Liver (tissue), 8 donors: ENCODE measurements at regions not wholly inside any gene's neighbourhood (a gene's known extent, or its start where the extent isn't known, plus 50 kb on each side); places are given as distances from the start of the nearest gene placed in this dataset.

ENCODE experiments used
- DNase-seq: peaks from one replicate; pipeline ENCODE4 v3.0.0-alpha.2; 2017; ENCODE audit warnings: low spot score
- H3K27ac ChIP-seq, 2 donors: one replicate each; pipeline ENCODE4 v1.7.0; 2013; ENCODE audit warnings: inconsistent platforms in 2 of 2, low read length in 2 of 2, control low read depth in 1 of 2, low read depth in 1 of 2, mild to moderate bottlenecking in 1 of 2
- H3K27me3 ChIP-seq, 4 donors: one replicate each; pipeline versions ENCODE4 v1.6.1 to v1.7.0; 2013; ENCODE audit warnings: low read length in 3 of 4, inconsistent platforms in 1 of 4, mild to moderate bottlenecking in 1 of 4, moderate library complexity in 1 of 4; ENCODE audit not compliant: control insufficient read depth in 4 of 4, insufficient read depth in 4 of 4
- H3K36me3 ChIP-seq, 4 donors: one replicate each; pipeline versions ENCODE4 v1.6.1 to v1.7.0; 2013; ENCODE audit warnings: low read length in 3 of 4, mild to moderate bottlenecking in 3 of 4, low read depth in 1 of 4, moderate library complexity in 1 of 4; ENCODE audit not compliant: control insufficient read depth in 4 of 4, insufficient read depth in 3 of 4
- H3K4me1 ChIP-seq, 4 donors: one replicate each; pipeline versions ENCODE4 v1.6.1 to v1.7.0; 2013; ENCODE audit warnings: low read length in 3 of 4, mild to moderate bottlenecking in 3 of 4, moderate library complexity in 1 of 4; ENCODE audit not compliant: control insufficient read depth in 4 of 4, insufficient read depth in 4 of 4
- H3K4me3 ChIP-seq, 3 donors: one replicate each; pipeline versions ENCODE4 v1.6.1 to v1.7.0; 2013; ENCODE audit warnings: low read length in 3 of 3, control low read depth in 1 of 3, low read depth in 1 of 3, mild to moderate bottlenecking in 1 of 3
- H3K9ac ChIP-seq, 2 donors: one replicate each; pipeline ENCODE4 v1.7.0; 2013; ENCODE audit warnings: low read length in 2 of 2, mild to moderate bottlenecking in 2 of 2, moderate library complexity in 2 of 2, control low read depth in 1 of 2, low read depth in 1 of 2
- H3K9me3 ChIP-seq, 4 donors: one replicate each; pipeline versions ENCODE4 v1.6.1 to v1.7.0; 2013; ENCODE audit warnings: low read length in 3 of 4; ENCODE audit not compliant: control insufficient read depth in 4 of 4
- EGR1 ChIP-seq, 2 donors: IDR thresholded peaks; 2 replicates each; pipeline ENCODE4 v1.6.1; 2016 to 2018; ENCODE audit warnings: antibody characterized with exemption in 2 of 2, low read depth in 2 of 2
- FOXA1 ChIP-seq: IDR thresholded peaks from 2 replicates; pipeline ENCODE4 v1.6.1; 2016; ENCODE audit warnings: antibody characterized with exemption
- FOXA2 ChIP-seq: IDR thresholded peaks from 2 replicates; pipeline ENCODE4 v1.6.1; 2016; ENCODE audit warnings: antibody characterized with exemption
- GABPA ChIP-seq, 2 donors: IDR thresholded peaks in 1 of 2; conservative IDR thresholded peaks in 1 of 2; 2 replicates each; pipeline ENCODE4 v1.6.1; 2016; ENCODE audit warnings: antibody characterized with exemption in 2 of 2, mild to moderate bottlenecking in 1 of 2, moderate library complexity in 1 of 2
- HNF4A ChIP-seq, 2 donors: conservative IDR thresholded peaks; 2 replicates each; pipeline ENCODE4 v1.6.1; 2016; ENCODE audit warnings: antibody characterized with exemption in 2 of 2, mild to moderate bottlenecking in 2 of 2
- HNF4G ChIP-seq: IDR thresholded peaks from 2 replicates; pipeline ENCODE4 v1.6.1; 2016; ENCODE audit warnings: antibody characterized with exemption
- JUND ChIP-seq, 2 donors: IDR thresholded peaks; 2 replicates each; pipeline ENCODE4 v1.6.1; 2016; ENCODE audit warnings: antibody characterized with exemption in 2 of 2
- NR2F2 ChIP-seq: IDR thresholded peaks from 2 replicates; pipeline ENCODE4 v1.6.1; 2016; ENCODE audit warnings: antibody characterized with exemption
- RAD21 ChIP-seq, 2 donors: IDR thresholded peaks; 2 replicates each; pipeline ENCODE4 v1.6.1; 2016; ENCODE audit warnings: antibody characterized with exemption in 2 of 2, mild to moderate bottlenecking in 2 of 2
- RXRA ChIP-seq, 2 donors: IDR thresholded peaks; 2 replicates each; pipeline ENCODE4 v1.6.1; 2017 to 2018; ENCODE audit warnings: antibody characterized with exemption in 2 of 2, mild to moderate bottlenecking in 1 of 2
- SP1 ChIP-seq: IDR thresholded peaks from 2 replicates; pipeline ENCODE4 v1.6.1; 2018; ENCODE audit warnings: antibody characterized with exemption, mild to moderate bottlenecking
- TAF1 ChIP-seq: conservative IDR thresholded peaks from 2 replicates; pipeline ENCODE4 v1.6.1; 2016; ENCODE audit warnings: antibody characterized with exemption, mild to moderate bottlenecking
- YY1 ChIP-seq: IDR thresholded peaks from 2 replicates; pipeline ENCODE4 v1.6.1; 2016; ENCODE audit warnings: antibody characterized with exemption, mild to moderate bottlenecking
- WGBS: extraction: QIAGEN DNeasy Blood & Tissue Kit; methylation state at CpG from one replicate; pipeline ENCODE4 v1.1.7; 2013; 5-methylcytosine and 5-hydroxymethylcytosine counted together
- TF ChIP-seq, protein P1 (sequence below): fragments of 150-350 bp; IDR thresholded peaks from 2 replicates; pipeline ENCODE4 v1.5.1; 2017; ENCODE audit warnings: improper control_type of control experiment, low read depth, low read length; ENCODE audit not compliant: missing input control
- TF ChIP-seq, protein P2 (sequence below): IDR thresholded peaks from 2 replicates; pipeline ENCODE4 v1.6.1; 2016; ENCODE audit warnings: antibody characterized with exemption
- TF ChIP-seq, protein P3 (sequence below): IDR thresholded peaks from 2 replicates; pipeline ENCODE4 v1.6.1; 2016; ENCODE audit warnings: antibody characterized with exemption, mild to moderate bottlenecking
- TF ChIP-seq, protein P4 (sequence below): IDR thresholded peaks from 2 replicates; pipeline ENCODE4 v1.6.1; 2016; ENCODE audit warnings: antibody characterized with exemption
- TF ChIP-seq, protein P5 (sequence below): IDR thresholded peaks from 2 replicates; pipeline ENCODE4 v1.6.1; 2016; ENCODE audit warnings: antibody characterized with exemption
- donor health status: healthy.
- donor health status: healthy.
- donor health status: healthy.
- donor health status: healthy.
- donor health status: healthy.

DNA sequence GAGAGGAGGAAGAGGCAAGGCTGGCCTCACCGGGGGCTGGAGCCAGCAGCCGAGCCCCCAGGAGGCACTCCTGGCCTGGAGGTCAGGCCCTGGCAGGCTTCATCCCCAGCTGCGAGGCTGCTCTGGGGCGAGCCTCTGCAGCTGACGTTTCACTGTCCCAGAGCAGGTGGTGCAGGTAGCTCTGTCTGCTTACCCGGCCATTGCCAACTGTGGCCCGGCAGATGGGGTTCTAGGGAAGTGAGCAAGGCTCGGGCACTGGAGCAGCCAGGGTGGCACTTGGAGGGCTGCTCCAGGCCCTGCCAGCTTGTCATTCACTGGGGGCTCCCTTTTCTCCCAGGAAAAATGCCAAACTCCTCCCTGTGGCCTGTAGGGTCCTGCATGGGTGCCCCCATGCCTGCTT is 118.7 kb upstream of the ANO1 start (continued):
- TF ChIP-seq HNF4G, result no peak
- no peak for TF ChIP-seq JUND (IDR thresholded peaks at IDR 0.05)
- no peak for TF ChIP-seq SP1
- TF ChIP-seq FOXA1, result no peak
- TF ChIP-seq, protein P1, sequence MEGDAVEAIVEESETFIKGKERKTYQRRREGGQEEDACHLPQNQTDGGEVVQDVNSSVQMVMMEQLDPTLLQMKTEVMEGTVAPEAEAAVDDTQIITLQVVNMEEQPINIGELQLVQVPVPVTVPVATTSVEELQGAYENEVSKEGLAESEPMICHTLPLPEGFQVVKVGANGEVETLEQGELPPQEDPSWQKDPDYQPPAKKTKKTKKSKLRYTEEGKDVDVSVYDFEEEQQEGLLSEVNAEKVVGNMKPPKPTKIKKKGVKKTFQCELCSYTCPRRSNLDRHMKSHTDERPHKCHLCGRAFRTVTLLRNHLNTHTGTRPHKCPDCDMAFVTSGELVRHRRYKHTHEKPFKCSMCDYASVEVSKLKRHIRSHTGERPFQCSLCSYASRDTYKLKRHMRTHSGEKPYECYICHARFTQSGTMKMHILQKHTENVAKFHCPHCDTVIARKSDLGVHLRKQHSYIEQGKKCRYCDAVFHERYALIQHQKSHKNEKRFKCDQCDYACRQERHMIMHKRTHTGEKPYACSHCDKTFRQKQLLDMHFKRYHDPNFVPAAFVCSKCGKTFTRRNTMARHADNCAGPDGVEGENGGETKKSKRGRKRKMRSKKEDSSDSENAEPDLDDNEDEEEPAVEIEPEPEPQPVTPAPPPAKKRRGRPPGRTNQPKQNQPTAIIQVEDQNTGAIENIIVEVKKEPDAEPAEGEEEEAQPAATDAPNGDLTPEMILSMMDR, result no peak
- TF ChIP-seq, protein P2, sequence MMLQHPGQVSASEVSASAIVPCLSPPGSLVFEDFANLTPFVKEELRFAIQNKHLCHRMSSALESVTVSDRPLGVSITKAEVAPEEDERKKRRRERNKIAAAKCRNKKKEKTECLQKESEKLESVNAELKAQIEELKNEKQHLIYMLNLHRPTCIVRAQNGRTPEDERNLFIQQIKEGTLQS, result no peak
- TF ChIP-seq HNF4A (conservative IDR thresholded peaks at IDR 0.05), result no peak

DNA sequence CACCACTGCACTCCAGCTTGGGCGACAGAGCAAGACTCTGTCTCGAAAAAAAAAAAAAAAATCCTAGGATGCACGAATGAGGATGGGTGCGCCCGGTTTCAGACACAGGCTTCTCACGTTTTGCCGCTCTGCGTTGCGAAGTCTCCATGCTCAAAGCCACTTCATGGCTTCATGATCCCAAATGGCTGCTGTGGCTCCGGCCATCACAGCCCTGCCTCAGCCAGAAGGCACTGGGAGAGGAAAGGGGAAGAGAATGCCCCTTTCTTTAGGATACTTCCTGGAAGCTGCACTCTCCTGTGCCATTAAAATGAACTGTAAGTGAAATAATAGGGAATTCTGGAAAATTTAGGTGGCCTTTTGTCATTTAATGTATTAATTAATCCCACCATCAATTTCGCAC is 116.4 kb upstream of the ANO1 start:
- no peak overlapping the region for H3K4me3 ChIP-seq
- TF ChIP-seq SP1, result no peak
- no peak for TF ChIP-seq RXRA (IDR thresholded peaks at IDR 0.05)
- TF ChIP-seq, protein P3, sequence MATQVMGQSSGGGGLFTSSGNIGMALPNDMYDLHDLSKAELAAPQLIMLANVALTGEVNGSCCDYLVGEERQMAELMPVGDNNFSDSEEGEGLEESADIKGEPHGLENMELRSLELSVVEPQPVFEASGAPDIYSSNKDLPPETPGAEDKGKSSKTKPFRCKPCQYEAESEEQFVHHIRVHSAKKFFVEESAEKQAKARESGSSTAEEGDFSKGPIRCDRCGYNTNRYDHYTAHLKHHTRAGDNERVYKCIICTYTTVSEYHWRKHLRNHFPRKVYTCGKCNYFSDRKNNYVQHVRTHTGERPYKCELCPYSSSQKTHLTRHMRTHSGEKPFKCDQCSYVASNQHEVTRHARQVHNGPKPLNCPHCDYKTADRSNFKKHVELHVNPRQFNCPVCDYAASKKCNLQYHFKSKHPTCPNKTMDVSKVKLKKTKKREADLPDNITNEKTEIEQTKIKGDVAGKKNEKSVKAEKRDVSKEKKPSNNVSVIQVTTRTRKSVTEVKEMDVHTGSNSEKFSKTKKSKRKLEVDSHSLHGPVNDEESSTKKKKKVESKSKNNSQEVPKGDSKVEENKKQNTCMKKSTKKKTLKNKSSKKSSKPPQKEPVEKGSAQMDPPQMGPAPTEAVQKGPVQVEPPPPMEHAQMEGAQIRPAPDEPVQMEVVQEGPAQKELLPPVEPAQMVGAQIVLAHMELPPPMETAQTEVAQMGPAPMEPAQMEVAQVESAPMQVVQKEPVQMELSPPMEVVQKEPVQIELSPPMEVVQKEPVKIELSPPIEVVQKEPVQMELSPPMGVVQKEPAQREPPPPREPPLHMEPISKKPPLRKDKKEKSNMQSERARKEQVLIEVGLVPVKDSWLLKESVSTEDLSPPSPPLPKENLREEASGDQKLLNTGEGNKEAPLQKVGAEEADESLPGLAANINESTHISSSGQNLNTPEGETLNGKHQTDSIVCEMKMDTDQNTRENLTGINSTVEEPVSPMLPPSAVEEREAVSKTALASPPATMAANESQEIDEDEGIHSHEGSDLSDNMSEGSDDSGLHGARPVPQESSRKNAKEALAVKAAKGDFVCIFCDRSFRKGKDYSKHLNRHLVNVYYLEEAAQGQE, result no peak
- no peak for TF ChIP-seq NR2F2
- TF ChIP-seq FOXA1, result no peak
- TF ChIP-seq FOXA2, result no peak
- TF ChIP-seq, protein P4, sequence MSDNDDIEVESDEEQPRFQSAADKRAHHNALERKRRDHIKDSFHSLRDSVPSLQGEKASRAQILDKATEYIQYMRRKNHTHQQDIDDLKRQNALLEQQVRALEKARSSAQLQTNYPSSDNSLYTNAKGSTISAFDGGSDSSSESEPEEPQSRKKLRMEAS, result no peak
- TF ChIP-seq GABPA (IDR thresholded peaks at IDR 0.05 in 1 of 2, conservative IDR thresholded peaks at IDR 0.05 in 1 of 2), result no peak
- TF ChIP-seq, protein P5, sequence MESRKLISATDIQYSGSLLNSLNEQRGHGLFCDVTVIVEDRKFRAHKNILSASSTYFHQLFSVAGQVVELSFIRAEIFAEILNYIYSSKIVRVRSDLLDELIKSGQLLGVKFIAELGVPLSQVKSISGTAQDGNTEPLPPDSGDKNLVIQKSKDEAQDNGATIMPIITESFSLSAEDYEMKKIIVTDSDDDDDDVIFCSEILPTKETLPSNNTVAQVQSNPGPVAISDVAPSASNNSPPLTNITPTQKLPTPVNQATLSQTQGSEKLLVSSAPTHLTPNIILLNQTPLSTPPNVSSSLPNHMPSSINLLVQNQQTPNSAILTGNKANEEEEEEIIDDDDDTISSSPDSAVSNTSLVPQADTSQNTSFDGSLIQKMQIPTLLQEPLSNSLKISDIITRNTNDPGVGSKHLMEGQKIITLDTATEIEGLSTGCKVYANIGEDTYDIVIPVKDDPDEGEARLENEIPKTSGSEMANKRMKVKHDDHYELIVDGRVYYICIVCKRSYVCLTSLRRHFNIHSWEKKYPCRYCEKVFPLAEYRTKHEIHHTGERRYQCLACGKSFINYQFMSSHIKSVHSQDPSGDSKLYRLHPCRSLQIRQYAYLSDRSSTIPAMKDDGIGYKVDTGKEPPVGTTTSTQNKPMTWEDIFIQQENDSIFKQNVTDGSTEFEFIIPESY, result no peak
- TF ChIP-seq TAF1, result no peak
- TF ChIP-seq, protein P2, result no peak
- no peak for TF ChIP-seq HNF4G
- TF ChIP-seq EGR1 (IDR thresholded peaks at IDR 0.05; ENCODE audit: low read depth in 2 of 2), result no peak
- TF ChIP-seq, protein P1, result no peak
- no peak for TF ChIP-seq HNF4A (conservative IDR thresholded peaks at IDR 0.05)
- no peak for TF ChIP-seq RAD21 (IDR thresholded peaks at IDR 0.05)
- TF ChIP-seq JUND (IDR thresholded peaks at IDR 0.05), result no peak
- TF ChIP-seq YY1, result no peak
- DNase-seq, result no peak
- H3K27me3 ChIP-seq, result no peaks in the 10 kb centered on the region
- no peaks in the 10 kb centered on the region for H3K36me3 ChIP-seq
- WGBS, result 93% methylated on average over 11 of the region's 11 CpGs
- peaks cover 0 to 5% (median 0%) of the 10 kb centered on the region in 4 donors for H3K4me1 ChIP-seq
- H3K9ac ChIP-seq, result no peak overlapping the region
- no peaks in the 10 kb centered on the region for H3K9me3 ChIP-seq
- H3K27ac ChIP-seq, result no peak overlapping the region
